ENCODE measurements at regions not wholly inside any gene's neighbourhood (a gene's known extent, or its start where the extent isn't known, plus 50 kb on each side); places are given as distances from the start of the nearest gene placed in this dataset.

GRCh38 chr4:41425650-41426049 lies 112.3 kb upstream of the LIMCH1 start:
- peaks cover 4% of the 10 kb centered on the region; the same call in 1 of the 2 replicates for H3K4me1 ChIP-seq (ENCODE audit: control insufficient read depth, insufficient read depth, low read length)
- in situ Hi-C loops (cut with MboI; ENCODE audit: low sequenced_read_pairs), result no loop called here
- H3K79me1 ChIP-seq (ENCODE audit: low read depth in 1 of 2, low read length in 2 of 2), result no peaks in the 10 kb centered on the region
- intact Hi-C loops (cut with micrococcal nuclease), result no loop called here
- no peak overlapping the region for H3K4me2 ChIP-seq (ENCODE audit: low read depth, low read length)
- no peaks in the 10 kb centered on the region for H3K36me3 ChIP-seq (ENCODE audit: control insufficient read depth, insufficient read depth, low read length)
- no CpG with 5 or more reads among the region's 1 CpG for WGBS, 2 experiments (ENCODE audit: extremely low coverage in 2 of 2, insufficient read length in 1 of 2)
- no peak overlapping the region for H3K27ac ChIP-seq (ENCODE audit: insufficient read depth, low read length)
- DNase-seq, result no peak
- no peaks in the 10 kb centered on the region for H3K9me3 ChIP-seq (ENCODE audit: control insufficient read depth, insufficient read depth, low read length)
- ChIA-PET CTCF (no interaction called here), POLR2A (ENCODE audit: unreplicated experiment) (no interaction called here)
- no peak overlapping the region for H2AK5ac ChIP-seq (ENCODE audit: low read depth, low read length)
- H4K8ac ChIP-seq (ENCODE audit: low read depth in 2 of 2, low read length in 2 of 2), result no peak overlapping the region
- BruUV-seq (replicated peaks), result no TSS peak
- H3K56ac ChIP-seq (ENCODE audit: extremely low read depth, insufficient read depth, low read length), result no peak overlapping the region
- H3K4ac ChIP-seq (ENCODE audit: low read depth, low read length), result no peak overlapping the region
- no peak overlapping the region for H3K4me3 ChIP-seq (ENCODE audit: insufficient read depth, low read depth, low read length)
- dilution Hi-C loops (cut with HindIII; ENCODE audit: low sequenced_read_pairs, unreplicated experiment), result no loop called here
- H4K91ac ChIP-seq (ENCODE audit: insufficient read depth, low read depth, low read length), result no peak overlapping the region
- H2BK5ac ChIP-seq (ENCODE audit: low read depth, low read length, poor library complexity, severe bottlenecking), result no peak overlapping the region
- no peaks in the 10 kb centered on the region for H4K20me1 ChIP-seq (ENCODE audit: insufficient read depth, low read length)
- H3K9me1 ChIP-seq (ENCODE audit: insufficient read depth, low read length), result no peaks in the 10 kb centered on the region
- no peaks in the 10 kb centered on the region; the same call in none of the 2 replicates for H3K27me3 ChIP-seq (ENCODE audit: control insufficient read depth, insufficient read depth, low read length)
- TF ChIP-seq FOS (IDR thresholded peaks at IDR 0.05; ENCODE audit: low read depth, low read length) (no peak), RAD21 (IDR thresholded peaks at IDR 0.05; ENCODE audit: low read length) (no peak), MXI1 (IDR thresholded peaks at IDR 0.05; ENCODE audit: borderline replicate concordance, low read depth, low read length) (no peak), POLR2A (IDR thresholded peaks at IDR 0.05; ENCODE audit: low read depth, low read length) (no peak), RCOR1 (IDR thresholded peaks at IDR 0.05; ENCODE audit: insufficient replicate concordance, low read length) (no peak), CEBPB (IDR thresholded peaks at IDR 0.05; ENCODE audit: low read depth, low read length) (no peak), MAZ (IDR thresholded peaks at IDR 0.05; ENCODE audit: borderline replicate concordance, low read depth, low read length) (no peak), NFE2L2 (IDR thresholded peaks at IDR 0.05; ENCODE audit: low read depth, low read length) (no peak), SMC3 (IDR thresholded peaks at IDR 0.05; ENCODE audit: low read depth, low read length) (no peak), CHD1 (IDR thresholded peaks at IDR 0.05; ENCODE audit: low read depth, low read length) (no peak), RFX5 (IDR thresholded peaks at IDR 0.05; ENCODE audit: low read depth, low read length) (no peak), MAFK (IDR thresholded peaks at IDR 0.05; ENCODE audit: low read depth, low read length) (no peak)
- TF ChIP-seq, protein P1, sequence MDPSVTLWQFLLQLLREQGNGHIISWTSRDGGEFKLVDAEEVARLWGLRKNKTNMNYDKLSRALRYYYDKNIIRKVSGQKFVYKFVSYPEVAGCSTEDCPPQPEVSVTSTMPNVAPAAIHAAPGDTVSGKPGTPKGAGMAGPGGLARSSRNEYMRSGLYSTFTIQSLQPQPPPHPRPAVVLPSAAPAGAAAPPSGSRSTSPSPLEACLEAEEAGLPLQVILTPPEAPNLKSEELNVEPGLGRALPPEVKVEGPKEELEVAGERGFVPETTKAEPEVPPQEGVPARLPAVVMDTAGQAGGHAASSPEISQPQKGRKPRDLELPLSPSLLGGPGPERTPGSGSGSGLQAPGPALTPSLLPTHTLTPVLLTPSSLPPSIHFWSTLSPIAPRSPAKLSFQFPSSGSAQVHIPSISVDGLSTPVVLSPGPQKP (IDR thresholded peaks at IDR 0.05; ENCODE audit: borderline replicate concordance, low read depth, low read length), result no peak
- H2AFZ ChIP-seq (replicated peaks; ENCODE audit: low read length, poor library complexity), result no peak overlapping the region
- no peak overlapping the region for H3K14ac ChIP-seq (replicated peaks; ENCODE audit: low read depth, low read length)
- H2BK15ac ChIP-seq (ENCODE audit: low read depth, low read length), result no peak overlapping the region
- H3K23ac ChIP-seq (ENCODE audit: low read depth, low read length), result no peak overlapping the region
- H2BK120ac ChIP-seq (ENCODE audit: low read depth, low read length), result no peak overlapping the region
- H3K18ac ChIP-seq (ENCODE audit: low read depth, low read length), result no peak overlapping the region
- H3K9ac ChIP-seq (ENCODE audit: low read depth, low read length), result no peak overlapping the region
- H2BK20ac ChIP-seq (ENCODE audit: low read depth, low read length), result no peak overlapping the region
- H2AK9ac ChIP-seq (replicated peaks; ENCODE audit: low read depth, low read length, poor library complexity), result no peak overlapping the region
- no peak for ATAC-seq (ENCODE audit: low read depth)
- H4K5ac ChIP-seq (ENCODE audit: low read depth, low read length), result no peak overlapping the region

All from IMR-90 (cell line).